Hypothalamus (tissue), 51 donors: ENCODE measurements at regions not wholly inside any gene's neighbourhood (a gene's known extent, or its start where the extent isn't known, plus 50 kb on each side); places are given as distances from the start of the nearest gene placed in this dataset.
"Not testable (repeated sequence)": the region's sequence is repeated elsewhere in the genome, so short reads cannot be mapped to it uniquely, and the experiment has no call there.

ENCODE experiments used
- DNase-seq, 51 donors: peaks; one replicate each; lab custom pipeline; 2025; lab: John Stamatoyannopoulos, UW

GRCh38 chr9:71632776-71633175, 135.5 kb downstream of the CEMIP2 start:
- DNase-seq = no peak

DNA sequence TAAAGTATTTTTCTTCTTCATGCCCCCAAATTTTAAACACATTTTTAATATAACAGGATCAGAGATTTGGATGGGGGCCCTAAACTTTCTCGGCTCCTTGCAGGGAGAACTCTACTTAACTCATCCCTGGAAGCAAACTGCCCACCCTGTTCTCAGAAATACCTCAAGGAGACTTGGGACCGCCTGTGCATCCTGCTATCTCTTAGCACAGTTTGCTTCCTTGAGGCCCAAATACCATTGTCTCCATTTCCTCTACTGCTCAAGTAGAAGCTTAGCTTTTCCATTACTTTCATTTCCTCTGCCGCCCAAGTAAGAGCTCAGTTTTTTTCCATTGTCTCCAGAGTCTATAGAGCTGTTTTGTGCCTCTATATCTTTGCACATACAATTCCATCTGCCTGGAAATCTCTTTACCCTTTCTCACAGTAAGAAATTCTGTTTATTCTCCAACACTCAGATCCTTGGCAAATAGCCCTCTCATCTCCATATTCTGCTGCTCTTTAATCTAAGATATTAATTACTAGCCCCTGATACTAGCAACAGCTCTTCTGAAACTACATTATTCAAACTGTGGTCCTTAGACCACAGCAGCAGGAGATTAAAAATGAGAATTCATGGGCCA, 137.8 kb downstream of the CEMIP2 start:
- no peak for DNase-seq

GRCh38 chr9:71629578-71630215, 138.6 kb downstream of the CEMIP2 start:
- DNase-seq = no peak

DNA sequence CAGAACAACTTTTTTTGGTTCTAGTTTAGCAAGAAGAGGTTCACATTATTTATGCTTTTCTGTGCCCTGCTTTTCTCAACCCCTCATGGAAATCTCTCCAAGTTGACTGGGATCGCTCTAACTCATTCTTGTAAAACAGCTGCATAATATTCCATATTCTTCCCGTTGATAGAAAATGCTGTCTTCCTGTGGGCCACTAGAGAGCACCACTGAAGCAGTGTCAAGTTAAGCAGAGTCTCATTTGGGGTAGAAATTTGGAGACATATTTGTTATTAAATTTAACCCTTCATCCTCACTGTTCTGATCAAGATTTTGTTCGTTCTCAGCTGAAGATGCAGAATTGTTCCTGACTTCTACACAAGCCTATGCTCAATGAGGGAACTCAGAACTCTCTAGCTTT, 140.1 kb downstream of the CEMIP2 start:
- no peak for DNase-seq

DNA sequence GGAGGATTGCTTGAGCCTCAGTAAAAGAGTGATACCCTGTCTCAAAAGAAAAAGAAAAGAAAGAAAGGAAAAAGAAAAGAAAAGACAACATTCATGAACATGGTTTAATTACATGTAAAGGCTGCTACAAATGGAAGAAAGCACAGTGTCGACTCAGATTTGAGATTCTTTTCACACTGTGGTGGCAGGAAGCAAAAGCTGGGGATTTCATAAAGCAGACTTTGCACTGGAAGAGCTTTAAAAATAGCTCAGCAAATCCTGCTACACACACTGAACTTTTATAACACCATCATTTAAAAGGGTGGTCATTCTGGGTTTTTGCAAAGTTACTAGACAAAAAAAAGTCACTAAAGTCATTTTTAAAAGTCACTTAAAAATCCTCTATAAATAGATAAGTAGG, 140.8 kb downstream of the CEMIP2 start:
- no peak for DNase-seq

DNA sequence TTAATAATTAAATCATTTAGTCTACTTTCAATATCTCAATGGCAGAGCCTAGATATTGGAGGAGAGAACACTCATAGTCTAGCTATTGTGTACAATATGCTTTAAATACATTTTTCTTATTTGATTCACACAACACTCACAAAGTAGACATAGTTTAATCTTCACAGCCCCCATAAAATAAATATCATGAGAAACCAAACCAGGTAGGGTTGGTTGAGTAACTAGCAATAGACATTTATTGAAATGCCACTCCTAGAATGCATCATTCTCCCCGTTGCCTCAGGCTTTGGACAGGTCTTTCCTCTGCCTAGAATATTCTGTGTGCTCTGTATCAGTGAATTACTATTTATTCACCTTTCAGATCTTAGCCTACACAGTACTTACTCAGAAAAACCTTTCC, 141.9 kb downstream of the CEMIP2 start:
- DNase-seq = no peak

DNA sequence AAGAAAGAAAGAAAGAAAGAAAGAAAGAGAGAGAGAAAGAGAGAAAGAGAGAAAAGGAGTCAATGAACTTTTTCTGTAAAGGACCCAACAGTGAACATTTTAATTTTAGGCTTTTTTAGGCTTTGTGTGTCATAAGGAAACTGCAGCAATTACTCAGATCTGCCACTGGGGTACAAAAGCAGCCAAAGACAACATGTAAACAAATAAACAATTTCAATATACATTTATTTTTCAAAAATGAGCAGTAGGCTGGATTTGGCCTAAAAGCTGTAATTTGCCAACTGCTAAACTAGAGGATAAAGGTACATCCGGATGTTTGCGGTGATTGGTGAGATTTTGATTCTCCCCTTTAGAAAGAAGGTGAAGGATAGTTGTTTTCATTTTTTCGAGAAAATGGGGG, 143.6 kb downstream of the CEMIP2 start:
- DNase-seq = no peak

DNA sequence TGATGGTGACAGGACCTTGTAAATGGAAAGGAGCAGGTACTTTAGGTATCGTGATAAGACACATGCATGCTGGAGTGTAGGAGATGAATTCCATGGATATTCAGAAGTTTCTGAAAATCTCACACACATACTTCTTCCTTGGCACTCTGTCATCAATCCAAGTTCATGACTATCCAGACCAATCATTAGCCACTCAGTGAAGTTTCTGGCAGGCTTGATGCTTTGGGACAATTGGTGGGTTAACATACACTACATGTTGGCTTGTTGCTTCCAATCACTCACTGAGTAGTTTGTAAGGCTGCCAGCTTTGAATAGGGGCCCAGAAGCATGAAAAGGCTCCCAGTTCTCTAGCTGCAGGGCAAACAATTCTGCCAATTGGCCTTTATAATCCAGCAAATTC, 147.6 kb downstream of the CEMIP2 start:
- DNase-seq = peak in 16 of 51 donors; percentile 0 to 46 (median 8)

GRCh38 chr9:71620331-71620730, 148.0 kb downstream of the CEMIP2 start:
- no peak for DNase-seq

DNA sequence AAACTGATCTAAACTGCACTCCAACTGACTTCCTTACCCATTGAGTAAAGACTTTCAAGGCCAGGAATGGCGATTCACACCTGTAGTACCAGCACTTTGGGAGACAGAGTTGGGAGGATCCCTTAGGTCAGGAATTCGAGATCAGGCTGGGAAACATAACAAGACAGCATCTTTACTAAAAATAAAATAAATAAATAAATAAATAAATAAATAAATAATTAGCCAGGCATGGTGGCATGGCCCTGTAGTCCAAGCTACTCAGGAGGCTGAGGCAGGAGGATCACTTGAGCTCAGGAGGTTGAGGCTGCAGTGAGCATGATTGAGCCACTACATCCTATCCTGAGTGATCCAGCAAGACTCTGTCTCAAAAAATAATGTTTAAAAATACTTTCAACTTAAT, 148.4 kb downstream of the CEMIP2 start:
- DNase-seq = no peak

GRCh38 chr9:71614409-71615010, 153.8 kb downstream of the CEMIP2 start:
- no peak for DNase-seq

DNA sequence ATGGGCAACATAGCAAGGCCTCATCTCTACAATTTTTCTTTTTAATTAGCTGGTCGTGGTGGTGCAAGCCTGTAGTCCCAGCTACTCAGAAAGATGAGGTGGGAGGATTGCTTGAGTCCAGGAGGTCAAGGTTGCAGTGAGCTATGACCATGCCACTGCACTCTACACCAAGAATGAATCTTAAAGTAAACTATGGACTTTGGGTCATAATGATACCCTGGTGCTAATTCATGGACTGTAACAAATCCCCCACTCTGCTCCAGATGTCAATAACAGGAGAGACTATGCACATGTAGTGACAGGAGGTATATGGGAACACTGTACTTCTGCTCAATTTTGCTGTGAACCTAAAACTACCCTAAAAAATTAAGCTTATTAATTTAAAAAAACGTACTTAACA, 155.4 kb downstream of the CEMIP2 start:
- no peak for DNase-seq

DNA sequence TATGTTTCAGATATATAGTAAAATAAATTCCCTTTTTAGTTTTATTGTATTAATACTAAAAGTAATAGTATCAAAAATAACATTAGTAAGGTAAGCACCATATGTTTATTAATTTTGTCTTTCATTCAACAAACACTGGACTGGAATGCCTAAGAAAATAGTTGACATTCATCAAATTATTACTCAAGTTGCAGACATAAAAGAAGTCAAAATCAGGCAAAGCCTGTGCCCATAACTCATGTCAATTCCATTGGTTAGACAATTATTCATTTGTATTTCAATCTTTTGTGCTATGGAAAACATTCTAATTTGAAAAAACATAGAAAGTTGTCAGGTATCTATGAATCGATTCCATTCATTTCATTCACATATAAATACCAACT, 158.9 kb downstream of the CEMIP2 start:
- no peak for DNase-seq

GRCh38 chr9:71608825-71609447, 159.4 kb downstream of the CEMIP2 start:
- DNase-seq = no peak

DNA sequence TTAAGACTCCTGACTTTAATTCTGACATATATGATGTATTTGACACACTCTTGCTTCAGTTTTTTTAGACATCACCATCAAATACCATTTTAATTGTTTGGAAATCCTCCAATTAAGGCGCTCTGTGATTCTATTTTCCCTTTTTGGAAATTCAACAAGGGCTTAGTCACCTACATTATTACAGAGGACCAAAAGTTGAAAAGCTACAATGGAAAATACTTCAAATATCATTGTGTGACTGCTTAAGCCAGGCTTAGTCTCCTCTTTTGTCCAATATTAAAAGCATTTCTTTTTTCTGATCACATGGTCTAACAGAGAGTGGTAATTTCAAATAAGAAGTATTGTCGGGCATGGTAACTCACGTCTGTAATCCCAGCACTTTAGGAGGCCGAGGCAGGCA, 160.3 kb downstream of the CEMIP2 start:
- DNase-seq = no peak

- no peak for DNase-seq
Observed at GRCh38 chr9:71607461-71607881, 160.8 kb downstream of the CEMIP2 start.

- DNase-seq = peak in 43 of 51 donors; percentile 2 to 76 (median 32)
Observed at GRCh38 chr9:71604197-71605063, 163.9 kb downstream of the CEMIP2 start.

GRCh38 chr9:71602652-71603051, 165.7 kb downstream of the CEMIP2 start:
- DNase-seq = no peak

DNA sequence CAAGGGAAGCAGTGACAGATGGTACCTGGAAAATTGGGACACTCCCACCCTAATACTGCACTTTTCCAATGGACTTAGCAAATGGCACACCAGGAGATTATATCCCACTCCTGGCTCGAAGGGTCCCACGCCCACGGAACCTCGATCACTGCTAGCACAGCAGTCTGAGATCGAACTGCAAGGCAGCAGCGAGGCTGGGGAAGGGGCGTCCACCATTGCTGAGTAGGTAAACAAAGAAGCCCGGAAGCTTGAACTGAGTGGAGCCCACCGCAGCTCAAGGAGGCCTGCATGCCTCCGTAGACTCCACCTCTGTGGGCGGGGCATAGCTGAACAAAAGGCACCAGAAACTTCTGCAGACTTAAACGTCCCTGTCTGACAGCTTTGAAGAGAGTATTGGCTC, 172.6 kb downstream of the CEMIP2 start:
- not testable (repeated sequence) for DNase-seq

DNA sequence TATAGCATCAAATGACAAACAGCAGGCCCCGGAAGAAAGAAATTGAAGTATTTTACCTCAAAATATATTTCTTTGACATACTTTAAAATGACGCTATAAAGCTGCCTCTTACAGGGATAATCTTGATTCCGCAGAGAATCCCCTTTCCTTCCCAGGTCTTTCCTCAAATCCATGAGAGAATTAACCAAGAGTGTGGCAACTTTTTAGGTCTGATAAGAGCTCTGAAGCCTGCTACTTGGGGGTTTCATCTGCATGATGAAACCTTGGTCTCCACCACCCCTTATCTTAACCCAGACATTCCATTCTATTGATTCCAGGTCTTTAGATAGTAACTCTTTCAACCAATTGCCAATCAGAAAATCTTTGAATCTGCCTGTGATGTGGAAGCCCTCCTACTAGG, 173.8 kb downstream of the CEMIP2 start:
- no peak for DNase-seq

DNA sequence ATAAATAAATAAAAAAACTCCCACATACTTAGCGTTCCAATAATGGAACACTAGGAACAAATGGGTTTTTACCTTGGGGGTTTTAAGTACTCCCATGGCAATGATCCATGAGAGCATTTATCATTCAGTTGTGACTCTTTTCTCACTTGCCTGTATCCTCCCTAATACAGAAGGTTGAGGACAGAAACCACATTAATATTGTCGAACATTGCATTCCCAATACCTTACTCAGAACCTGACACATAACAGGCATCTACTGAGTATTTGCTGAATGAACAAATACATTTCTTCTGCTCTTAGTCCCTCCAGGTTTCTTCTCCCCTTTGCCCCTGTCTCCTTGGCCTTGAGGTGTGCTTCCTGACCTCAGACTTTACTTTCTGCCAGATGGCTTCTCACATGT, 175.9 kb downstream of the CEMIP2 start:
- no peak for DNase-seq
